ENCODE measurements at regions not wholly inside any gene's neighbourhood (a gene's known extent, or its start where the extent isn't known, plus 50 kb on each side); places are given as distances from the start of the nearest gene placed in this dataset.

- no peaks in the 10 kb centered on the region for H3K36me3 ChIP-seq (ENCODE audit: control insufficient read depth, insufficient read depth, low read length)
- H3K27me3 ChIP-seq (ENCODE audit: control insufficient read depth, insufficient read depth, low read length) = no peaks in the 10 kb centered on the region
- WGBS (ENCODE audit: insufficient coverage) = 83% methylated on average over 5 of the region's 5 CpGs
- no peak for DNase-seq
- no peaks in the 10 kb centered on the region for H3K4me1 Mint-ChIP-seq
- no peak overlapping the region for H3K4me3 Mint-ChIP-seq
- no peak overlapping the region for H3K27ac ChIP-seq (ENCODE audit: low read length)
- no peaks in the 10 kb centered on the region for H3K4me1 ChIP-seq (ENCODE audit: control insufficient read depth, insufficient read depth, low read length)
- no peak for TF ChIP-seq CTCF (IDR thresholded peaks at IDR 0.05)
- H3K9me3 Mint-ChIP-seq = peaks cover 3 to 5% of the 10 kb centered on the region in 2 donors
- H3K4me3 ChIP-seq (ENCODE audit: low read length) = no peak overlapping the region
- H3K27me3 Mint-ChIP-seq (ENCODE audit: low read depth in 2 of 2) = no peaks in the 10 kb centered on the region
- H3K9me3 ChIP-seq (ENCODE audit: control insufficient read depth, insufficient read depth, low read length) = no peaks in the 10 kb centered on the region
- no peak for ATAC-seq
- intact Hi-C loops (cut with micrococcal nuclease) = no loop called here
- no peaks in the 10 kb centered on the region for H3K36me3 Mint-ChIP-seq
- H3K27ac Mint-ChIP-seq = no peak overlapping the region
These were observed 627.4 kb downstream of the TLR4 start for GRCh38 chr9:118331622-118332045.

- intact Hi-C loops (cut with micrococcal nuclease) = no loop called here
- Mint-ChIP-seq H3K9me3 (peaks cover 3 to 6% of the 10 kb centered on the region in 2 donors), H3K4me1 (no peaks in the 10 kb centered on the region), H3K36me3 (no peaks in the 10 kb centered on the region), H3K27ac (no peak overlapping the region), H3K27me3 (ENCODE audit: low read depth in 2 of 2) (no peaks in the 10 kb centered on the region), H3K4me3 (no peak overlapping the region)
- ATAC-seq (no peak), DNase-seq (no peak)
- 85% methylated on average over 4 of the region's 5 CpGs for WGBS (ENCODE audit: insufficient coverage)
- Histone ChIP-seq H3K36me3 (ENCODE audit: control insufficient read depth, insufficient read depth, low read length) (no peaks in the 10 kb centered on the region), H3K27me3 (ENCODE audit: control insufficient read depth, insufficient read depth, low read length) (no peaks in the 10 kb centered on the region), H3K27ac (ENCODE audit: low read length) (no peak overlapping the region), H3K4me3 (ENCODE audit: low read length) (no peak overlapping the region), H3K4me1 (ENCODE audit: control insufficient read depth, insufficient read depth, low read length) (no peaks in the 10 kb centered on the region), H3K9me3 (ENCODE audit: control insufficient read depth, insufficient read depth, low read length) (no peaks in the 10 kb centered on the region)
- no peak for TF ChIP-seq CTCF (IDR thresholded peaks at IDR 0.05)
These were observed 632.2 kb downstream of the TLR4 start for GRCh38 chr9:118336250-118336942.

GRCh38 chr9:118336943-118337330 is 632.7 kb downstream of the TLR4 start:
- intact Hi-C loops (cut with micrococcal nuclease) = no loop called here
- WGBS (ENCODE audit: insufficient coverage) = 80% methylated on average over 2 of the region's 2 CpGs
- TF ChIP-seq CTCF (IDR thresholded peaks at IDR 0.05) = no peak
- Mint-ChIP-seq H3K27ac (no peak overlapping the region), H3K36me3 (no peaks in the 10 kb centered on the region), H3K27me3 (ENCODE audit: low read depth in 2 of 2) (no peaks in the 10 kb centered on the region), H3K9me3 (peaks cover 3 to 6% of the 10 kb centered on the region in 2 donors), H3K4me1 (no peaks in the 10 kb centered on the region), H3K4me3 (no peak overlapping the region)
- H3K36me3 ChIP-seq (ENCODE audit: control insufficient read depth, insufficient read depth, low read length) = no peaks in the 10 kb centered on the region
- DNase-seq (no peak), ATAC-seq (no peak)
- H3K27me3 ChIP-seq (ENCODE audit: control insufficient read depth, insufficient read depth, low read length) = no peaks in the 10 kb centered on the region
- no peak overlapping the region for H3K4me3 ChIP-seq (ENCODE audit: low read length)
- H3K27ac ChIP-seq (ENCODE audit: low read length) = no peak overlapping the region
- no peaks in the 10 kb centered on the region for H3K9me3 ChIP-seq (ENCODE audit: control insufficient read depth, insufficient read depth, low read length)
- H3K4me1 ChIP-seq (ENCODE audit: control insufficient read depth, insufficient read depth, low read length) = no peaks in the 10 kb centered on the region

- Mint-ChIP-seq H3K4me1 (no peaks in the 10 kb centered on the region), H3K36me3 (no peaks in the 10 kb centered on the region), H3K27me3 (ENCODE audit: low read depth in 2 of 2) (no peaks in the 10 kb centered on the region), H3K9me3 (peaks cover 6 to 7% of the 10 kb centered on the region in 2 donors), H3K27ac (no peak overlapping the region), H3K4me3 (no peak overlapping the region)
- H3K4me1 ChIP-seq (ENCODE audit: control insufficient read depth, insufficient read depth, low read length) = no peaks in the 10 kb centered on the region
- H3K27me3 ChIP-seq (ENCODE audit: control insufficient read depth, insufficient read depth, low read length) = no peaks in the 10 kb centered on the region
- ATAC-seq (no peak), DNase-seq (no peak)
- peaks cover 6% of the 10 kb centered on the region for H3K9me3 ChIP-seq (ENCODE audit: control insufficient read depth, insufficient read depth, low read length)
- no peaks in the 10 kb centered on the region for H3K36me3 ChIP-seq (ENCODE audit: control insufficient read depth, insufficient read depth, low read length)
- intact Hi-C loops (cut with micrococcal nuclease) = no loop called here
- H3K4me3 ChIP-seq (ENCODE audit: low read length) = no peak overlapping the region
- H3K27ac ChIP-seq (ENCODE audit: low read length) = no peak overlapping the region
- TF ChIP-seq CTCF (IDR thresholded peaks at IDR 0.05) = no peak
- WGBS (ENCODE audit: insufficient coverage) = 88% methylated on average over 3 of the region's 4 CpGs
These were observed 655.8 kb downstream of the TLR4 start for GRCh38 chr9:118360036-118360435.

All from natural killer cell (primary cell).